Cardiac septum (tissue), 1 donor: ENCODE measurements at regions not wholly inside any gene's neighbourhood (a gene's known extent, or its start where the extent isn't known, plus 50 kb on each side); places are given as distances from the start of the nearest gene placed in this dataset.

Source experiments
- DNase-seq: peaks from one replicate; pipeline ENCODE4 v3.0.0-alpha.2; 2020; ENCODE audit warnings: low spot score
- intact Hi-C: fragments of 100-400 bp; cut with DNase I; formaldehyde crosslinking; loops from one replicate; pipeline ENCODE4 v1.14.0; 2022
- donor health status: DM: no; HTN: no; CAD: no.

- intact Hi-C loops: no loop called here
- DNase-seq: no peak
Observed at GRCh38 chr11:122229078-122229477, 113.1 kb upstream of the BLID start.

DNA sequence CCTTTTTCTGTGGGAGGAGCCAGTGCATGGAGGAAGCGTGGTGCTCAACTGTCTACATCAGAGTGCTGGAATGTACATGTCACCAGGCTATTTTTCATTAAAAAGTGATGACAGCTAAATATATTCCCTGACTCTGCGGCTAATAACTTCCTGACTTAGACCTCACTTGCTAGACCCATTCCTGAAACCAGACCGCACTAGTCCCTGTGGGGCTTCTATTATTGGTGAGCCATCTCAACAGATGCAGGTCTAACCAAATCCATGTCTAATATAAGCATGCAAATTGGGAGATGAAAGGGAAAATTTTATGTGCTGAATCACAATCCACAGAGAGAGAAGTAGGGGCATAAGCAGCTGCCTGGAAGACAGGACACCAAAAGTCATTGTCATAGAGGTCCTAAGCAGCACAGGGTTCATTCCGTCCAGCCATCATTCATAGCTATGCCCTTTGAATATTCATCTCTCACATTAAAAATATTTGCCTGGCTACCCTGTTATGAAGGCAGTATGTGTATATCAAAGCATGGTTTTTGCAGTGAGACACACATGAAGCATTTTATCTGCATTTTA, 110.9 kb upstream of the BLID start:
- intact Hi-C loops: no loop called here
- no peak for DNase-seq

DNA sequence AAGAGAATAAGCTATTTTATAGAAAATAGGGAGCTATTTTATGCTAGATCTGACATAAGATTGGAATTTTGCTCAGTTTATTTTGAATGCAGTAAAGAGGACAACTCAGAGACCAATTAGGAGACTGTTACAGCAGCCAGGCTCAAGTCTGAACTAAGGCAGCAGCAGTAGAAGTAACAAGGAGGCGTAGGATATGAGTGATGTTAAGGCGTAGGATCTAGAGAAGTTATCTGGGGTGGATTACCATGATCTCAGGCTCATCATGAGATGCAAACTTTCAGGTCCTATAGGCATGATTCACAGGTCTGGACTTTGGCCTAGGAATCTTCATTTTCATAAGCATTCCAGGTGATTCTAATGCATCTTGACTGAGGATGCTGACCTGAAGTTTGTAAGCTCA, 108.9 kb upstream of the BLID start:
- DNase-seq: no peak
- intact Hi-C loops: no loop called here

DNA sequence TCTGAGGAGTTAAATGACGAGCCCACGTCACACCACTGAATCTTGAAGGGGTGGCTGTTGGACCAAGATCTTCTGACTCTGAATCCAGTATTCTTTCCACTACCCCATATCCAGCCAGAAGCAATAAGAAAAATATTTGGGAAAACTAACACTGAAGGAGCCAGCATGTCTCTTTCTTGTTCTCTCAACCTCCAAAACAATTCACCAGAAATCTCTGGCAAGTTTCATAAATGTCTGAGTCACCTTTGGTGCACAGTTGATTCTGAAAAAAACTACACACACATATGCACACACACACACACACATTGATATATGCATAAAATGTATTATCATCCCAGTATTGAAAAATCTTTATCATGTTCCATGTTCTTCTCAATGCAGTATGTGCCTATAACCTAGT, 104.3 kb upstream of the BLID start:
- intact Hi-C loops: no loop called here
- no peak for DNase-seq

GRCh38 chr11:122219791-122220190, 103.8 kb upstream of the BLID start:
- no peak for DNase-seq

DNA sequence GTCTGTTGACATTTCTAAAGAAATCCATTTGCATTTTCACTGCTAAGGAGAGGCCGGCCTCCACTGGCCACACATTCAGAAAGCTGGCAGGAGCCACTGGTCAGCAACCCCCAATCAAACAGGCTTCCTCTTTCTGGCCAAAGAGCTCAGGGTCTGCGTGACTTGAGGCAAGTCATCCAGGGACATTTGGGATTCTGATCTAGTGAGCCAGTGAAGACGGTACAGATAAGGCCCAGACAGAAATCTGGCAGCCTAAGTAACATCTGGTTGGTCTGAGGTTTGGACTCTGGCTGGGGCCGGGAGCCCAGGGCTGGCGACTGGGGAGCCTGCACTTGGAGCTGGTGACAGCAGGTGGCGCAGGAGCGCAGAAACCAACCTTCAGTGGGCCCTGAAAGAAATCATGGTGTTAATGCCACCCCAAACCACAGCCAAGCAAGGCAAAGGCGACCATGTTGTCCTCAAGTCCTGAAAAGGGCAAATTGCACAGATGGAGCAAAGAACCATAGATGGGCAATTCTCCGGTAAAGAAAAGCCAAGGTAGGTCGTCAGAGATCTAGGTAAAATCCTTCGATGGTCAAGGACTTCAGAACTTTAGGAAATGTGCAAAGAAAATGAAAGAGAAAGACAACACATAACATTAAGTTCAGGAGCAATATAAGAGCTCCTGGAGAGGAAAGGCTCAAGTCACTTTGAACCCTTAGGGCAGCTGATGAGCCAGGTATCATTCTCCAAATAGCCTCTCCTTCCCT, 99.4 kb upstream of the BLID start:
- intact Hi-C loops: loop anchor here (2.0 to 10.0 kb wide), 3 partner anchors 129 to 291 kb away; no protein-coding TSS in a partner anchor
- peak; percentile 86 for DNase-seq

More at GRCh38 chr11:122219791-122220190, 103.8 kb upstream of the BLID start:
- intact Hi-C loops: loop anchor here (10.0 kb wide), 2 partner anchors 125 to 215 kb away; no protein-coding TSS in a partner anchor

GRCh38 chr11:122214567-122214966, 98.6 kb upstream of the BLID start:
- intact Hi-C loops: loop anchor here (2.0 to 10.0 kb wide), 3 partner anchors 130 to 292 kb away; no protein-coding TSS in a partner anchor
- DNase-seq: no peak

DNA sequence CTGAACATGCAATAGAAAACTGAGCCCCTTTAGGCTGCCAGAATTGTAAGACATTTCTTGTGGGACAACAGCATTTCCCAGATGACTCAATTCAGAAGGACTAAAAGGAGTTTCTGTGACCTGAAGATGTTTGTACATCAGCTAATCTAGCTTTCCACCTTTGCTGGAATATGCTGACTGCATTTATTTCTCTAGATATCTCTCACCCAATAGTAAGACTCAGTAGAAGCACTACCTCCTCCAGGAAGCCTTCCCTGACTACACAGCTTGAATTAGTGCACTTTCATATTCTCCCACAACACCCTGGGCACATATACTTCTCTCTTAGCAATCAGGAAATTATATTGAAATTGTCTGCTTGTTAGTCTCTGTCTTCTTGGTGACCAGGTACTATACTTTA, 98.1 kb upstream of the BLID start:
- intact Hi-C loops: loop anchor here (2.0 to 10.0 kb wide), 3 partner anchors 131 to 293 kb away; no protein-coding TSS in a partner anchor
- DNase-seq: no peak

GRCh38 chr11:122213171-122213570, 97.2 kb upstream of the BLID start:
- intact Hi-C loops: loop anchor here (10.0 kb wide), 2 partner anchors 132 to 222 kb away; no protein-coding TSS in a partner anchor
- no peak for DNase-seq

DNA sequence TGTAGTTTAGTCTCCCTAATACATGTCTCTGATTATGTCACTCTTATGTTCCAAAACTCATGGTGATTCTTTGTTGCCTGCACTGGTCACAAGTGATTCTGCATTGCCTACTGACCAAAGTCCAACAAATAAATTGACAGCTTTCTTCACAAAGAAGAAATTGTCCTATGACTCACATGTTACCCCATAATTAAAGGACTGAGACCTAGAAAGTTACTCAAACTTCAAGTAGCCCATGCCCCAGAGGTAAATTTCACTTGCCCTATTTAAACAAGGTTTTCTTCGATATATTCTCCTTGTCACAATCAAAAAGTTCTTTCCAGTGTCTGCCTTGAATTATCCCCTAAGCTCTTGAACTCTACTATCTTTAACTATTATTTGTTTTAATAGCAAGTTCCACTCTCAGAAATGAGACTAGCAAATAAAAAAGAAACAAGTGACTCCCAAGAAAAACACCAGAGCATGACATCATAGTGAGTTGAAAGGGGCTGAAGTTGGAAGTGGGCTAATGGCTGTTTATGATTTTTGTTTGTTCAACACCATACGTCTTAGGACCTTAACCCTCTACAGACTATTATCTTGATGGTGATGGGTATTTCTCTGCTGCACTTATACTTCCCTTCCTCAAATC, 94.5 kb upstream of the BLID start:
- no peak for DNase-seq
- intact Hi-C loops: loop anchor here (10.0 kb wide), 2 partner anchors 134 to 224 kb away; no protein-coding TSS in a partner anchor

GRCh38 chr11:122209619-122210366, 93.8 kb upstream of the BLID start:
- DNase-seq: no peak
- intact Hi-C loops: loop anchor here (5.0 to 10.0 kb wide), 3 partner anchors 135 to 467 kb away; no protein-coding TSS in a partner anchor

GRCh38 chr11:122207921-122208764, 92.1 kb upstream of the BLID start:
- intact Hi-C loops: loop anchor here (5.0 kb wide), 1 partner anchor 466 kb away; no protein-coding TSS in a partner anchor
- DNase-seq: no peak

DNA sequence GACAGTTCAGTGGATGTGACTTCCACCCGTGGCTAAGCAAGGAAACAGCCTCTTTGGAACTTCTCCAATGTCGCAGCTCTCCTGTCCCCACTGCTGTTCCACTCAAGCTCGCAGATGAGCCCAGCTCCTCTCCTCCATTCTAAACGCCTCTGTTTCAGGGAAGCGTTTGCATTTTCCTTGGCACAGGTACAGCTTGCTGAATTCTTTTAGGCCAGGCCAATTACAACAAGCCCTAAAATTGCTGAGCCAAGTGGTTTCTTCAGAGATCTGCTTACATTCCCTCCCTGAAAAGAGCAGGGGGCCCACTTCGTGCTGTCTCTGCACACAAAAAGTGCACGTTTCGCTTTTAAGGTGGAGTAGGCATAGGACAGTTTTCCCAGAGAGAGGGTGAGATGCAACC, 91.5 kb upstream of the BLID start:
- intact Hi-C loops: loop anchor here (5.0 kb wide), 1 partner anchor 465 kb away; no protein-coding TSS in a partner anchor
- DNase-seq: no peak

DNA sequence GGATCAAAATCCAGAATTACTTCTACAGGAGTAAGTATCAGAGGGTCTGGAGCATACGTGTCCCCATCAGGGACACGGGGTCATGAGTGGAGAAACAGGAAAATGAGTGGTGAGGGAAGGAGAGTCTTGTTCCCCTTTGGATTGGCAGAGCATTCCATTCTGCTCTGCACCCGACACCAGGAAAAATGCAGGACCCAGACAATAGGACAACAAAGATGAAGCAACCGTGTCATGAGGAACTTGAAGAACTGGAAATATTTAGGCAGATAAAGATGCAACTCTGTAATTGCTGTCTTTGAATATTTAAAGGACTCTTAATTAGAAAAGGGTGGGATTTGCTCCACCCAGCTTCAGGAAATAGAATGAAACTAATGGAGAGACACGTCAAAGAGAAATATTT, 89.0 kb upstream of the BLID start:
- intact Hi-C loops: loop anchor here (5.0 kb wide), 1 partner anchor 463 kb away; no protein-coding TSS in a partner anchor

DNA sequence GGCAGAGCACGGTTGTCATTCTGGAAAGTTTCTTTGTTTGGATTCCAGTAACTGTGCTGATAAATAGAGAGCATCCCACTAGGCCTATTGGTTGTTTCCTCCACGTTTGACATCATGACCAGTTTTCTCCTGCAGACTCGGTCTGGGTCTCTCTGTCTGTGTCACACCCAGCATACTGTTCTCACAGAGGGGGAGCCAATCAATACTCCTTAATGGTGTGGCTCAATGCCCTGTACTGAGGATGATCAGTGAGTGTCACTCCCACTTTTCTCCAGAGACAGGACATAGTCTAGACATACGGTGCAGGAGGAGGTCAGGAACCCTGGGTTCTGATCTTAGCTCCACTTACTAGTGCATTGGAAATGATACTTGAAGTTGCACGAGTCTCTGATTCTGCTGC, 88.2 kb upstream of the BLID start:
- intact Hi-C loops: loop anchor here (5.0 kb wide), 1 partner anchor 182 kb away; no protein-coding TSS in a partner anchor
- no peak for DNase-seq

More for the DNA sequence above, 89.0 kb upstream of the BLID start:
- DNase-seq: no peak

GRCh38 chr11:122202951-122203456, 87.0 kb upstream of the BLID start:
- no peak for DNase-seq
- intact Hi-C loops: loop anchor here (1.0 to 5.0 kb wide), 3 partner anchors 100 to 547 kb away; no protein-coding TSS in a partner anchor

GRCh38 chr11:122202161-122202950, 86.3 kb upstream of the BLID start:
- DNase-seq: no peak
- intact Hi-C loops: loop anchor here (2.0 to 5.0 kb wide), 2 partner anchors 100 to 180 kb away; no protein-coding TSS in a partner anchor
